Cerebellar nuclear complex (tissue), 1 donor: ENCODE measurements at regions not wholly inside any gene's neighbourhood (a gene's known extent, or its start where the extent isn't known, plus 50 kb on each side); places are given as distances from the start of the nearest gene placed in this dataset.
"Not testable (repeated sequence)": the region's sequence is repeated elsewhere in the genome, so short reads cannot be mapped to it uniquely, and the experiment has no call there.

Experiments used
- DNase-seq, 2 experiments: peaks; one replicate each; lab custom pipeline; 2025; lab: John Stamatoyannopoulos, UW

DNA sequence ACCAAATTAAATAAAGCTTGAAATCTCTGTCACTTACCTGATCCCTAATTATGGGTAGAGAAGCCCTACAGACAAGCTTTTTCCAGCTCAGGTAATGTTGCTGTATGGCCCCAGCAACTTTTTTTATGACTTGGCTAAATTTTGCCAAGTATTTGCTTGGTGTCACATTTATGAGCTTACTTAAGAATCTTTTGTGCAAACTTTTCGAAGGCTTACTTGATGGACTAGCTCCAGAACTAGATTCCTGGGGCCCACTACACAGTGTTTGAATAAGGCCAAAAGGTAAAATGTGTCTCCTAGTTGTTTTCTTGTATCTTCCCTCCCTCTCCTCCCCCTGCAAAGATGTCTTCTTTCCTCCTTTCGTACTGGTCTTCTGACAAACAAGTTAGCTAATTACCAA is 257.9 kb downstream of the OSR1 start:
- DNase-seq = no peak

DNA sequence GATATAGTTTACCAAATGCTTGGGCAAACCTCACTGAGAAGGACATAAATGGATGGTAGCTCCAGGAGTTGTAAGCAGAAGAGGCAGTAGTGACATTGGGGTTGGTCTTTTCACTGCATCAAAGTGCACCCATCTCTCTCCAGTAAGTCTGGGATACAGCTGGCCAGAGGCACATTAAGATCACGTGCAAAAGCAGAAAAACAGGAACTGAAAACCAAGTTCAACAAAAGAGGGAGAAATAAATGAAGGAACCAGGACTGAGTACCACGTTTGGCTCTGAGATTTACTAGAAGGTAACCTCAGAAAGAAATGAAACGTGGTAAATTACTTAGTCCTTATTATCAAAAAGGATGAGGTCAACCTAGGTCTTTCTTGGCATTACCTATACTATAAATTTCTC is 259.2 kb downstream of the OSR1 start:
- DNase-seq = no peak

DNA sequence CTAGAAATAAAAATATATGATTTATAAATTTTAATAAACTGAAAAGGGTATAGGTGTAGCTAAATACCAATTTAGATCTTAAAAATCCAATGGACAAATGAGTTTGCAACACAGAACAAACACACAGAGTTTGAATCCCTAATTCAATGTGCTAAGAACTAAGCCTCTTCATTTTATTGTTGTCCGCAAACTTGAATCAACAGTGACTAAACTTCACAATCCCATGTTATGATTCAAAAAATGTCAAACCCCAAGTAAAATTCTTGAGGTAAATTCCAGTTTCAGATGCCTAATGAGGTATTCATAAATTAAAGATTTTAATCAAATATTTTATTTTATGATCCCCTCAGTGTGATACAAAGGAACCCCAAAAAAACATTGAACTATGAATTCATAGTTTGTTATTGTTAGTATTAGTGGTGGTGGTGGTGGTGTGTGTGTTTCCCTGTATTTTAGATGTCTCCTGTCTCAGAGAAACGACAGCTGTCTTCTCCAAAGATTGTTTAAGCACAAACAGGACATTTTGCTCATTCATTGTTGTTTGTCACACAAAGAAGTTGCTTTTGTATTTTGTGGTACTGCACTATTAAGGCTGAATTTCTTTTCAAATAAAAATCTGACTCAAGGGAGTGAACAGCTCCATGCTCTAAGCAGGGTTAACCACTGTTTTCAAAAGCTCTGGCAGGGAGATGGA is 259.8 kb downstream of the OSR1 start:
- no peak for DNase-seq

DNA sequence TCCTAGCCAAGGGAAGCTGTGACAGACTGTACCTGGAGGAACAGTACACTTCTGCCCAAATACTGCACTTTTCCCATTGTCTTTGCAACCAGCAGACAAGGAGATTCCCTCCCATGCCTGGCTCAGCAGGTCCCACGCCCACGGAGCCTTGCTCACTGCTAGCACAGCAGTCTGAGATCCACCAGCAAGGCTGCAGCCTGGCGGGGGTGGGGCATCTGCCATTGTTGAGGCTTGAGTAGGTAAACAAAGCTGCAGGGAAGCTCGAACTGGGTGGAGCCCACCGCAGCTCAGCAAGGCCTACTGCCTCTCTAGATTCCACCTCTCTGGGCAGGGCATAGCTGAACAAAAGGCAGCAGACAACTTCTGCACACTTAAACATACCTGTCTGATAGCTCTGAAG is 268.9 kb downstream of the OSR1 start:
- not testable (repeated sequence) for DNase-seq

DNA sequence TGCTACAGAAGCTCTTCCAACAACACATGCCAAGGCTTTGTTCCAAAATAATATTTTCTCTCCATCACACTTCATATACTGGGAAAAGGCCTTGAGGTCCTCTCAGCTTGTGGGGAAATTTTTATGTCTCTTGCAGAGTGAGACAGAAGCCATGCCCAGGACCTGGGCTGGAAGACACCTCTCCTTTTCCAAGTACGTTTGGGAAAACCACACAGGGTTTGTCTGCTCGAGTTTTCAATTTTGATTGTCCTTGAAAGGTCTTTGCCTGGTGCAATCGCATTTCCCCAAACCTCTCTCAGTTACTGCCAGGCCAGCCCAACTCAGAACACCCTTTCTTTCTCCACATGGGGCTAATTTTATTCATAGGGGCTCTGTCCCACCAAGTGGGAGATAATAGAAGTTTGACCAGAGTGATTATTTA is 272.2 kb downstream of the OSR1 start:
- DNase-seq = no peak

DNA sequence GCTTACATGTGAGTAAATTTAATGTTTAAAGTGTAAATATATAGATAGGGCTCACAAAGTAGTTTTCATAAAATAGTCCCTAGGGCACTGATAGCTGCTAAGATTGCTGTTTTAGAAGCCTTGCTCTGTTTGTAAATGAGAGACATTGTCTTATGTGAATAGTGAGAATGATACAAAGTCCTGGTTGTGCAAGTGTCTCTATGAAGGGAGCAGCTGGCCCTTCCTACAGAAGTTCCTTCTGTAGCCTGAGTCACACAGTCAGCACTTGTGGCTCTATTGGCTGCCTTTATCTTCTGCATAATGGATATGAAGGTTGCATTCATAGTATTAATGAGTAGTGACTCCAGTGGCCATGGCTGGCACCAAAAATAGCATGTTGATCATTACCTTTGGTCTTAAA is 279.7 kb downstream of the OSR1 start:
- DNase-seq = no peak

DNA sequence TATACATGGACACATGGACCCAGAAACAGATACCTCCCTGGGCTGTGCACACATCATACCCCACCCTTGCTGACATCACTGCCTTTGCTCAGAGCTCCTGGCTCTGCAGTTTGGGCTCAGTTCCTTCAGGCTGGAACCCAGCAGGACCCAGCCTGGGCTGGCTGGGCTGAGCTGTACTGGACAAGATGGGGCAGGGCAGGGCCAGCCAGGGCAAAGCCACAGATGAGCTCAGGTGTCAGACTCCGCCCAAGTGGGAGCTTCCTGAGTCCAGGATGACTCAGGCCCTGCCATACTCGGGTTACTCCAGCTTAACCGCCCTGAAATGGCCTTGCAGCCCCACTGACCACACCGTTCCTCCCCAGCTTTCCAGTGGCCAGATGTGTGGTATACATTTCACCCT is 284.9 kb downstream of the OSR1 start:
- no peak for DNase-seq

DNA sequence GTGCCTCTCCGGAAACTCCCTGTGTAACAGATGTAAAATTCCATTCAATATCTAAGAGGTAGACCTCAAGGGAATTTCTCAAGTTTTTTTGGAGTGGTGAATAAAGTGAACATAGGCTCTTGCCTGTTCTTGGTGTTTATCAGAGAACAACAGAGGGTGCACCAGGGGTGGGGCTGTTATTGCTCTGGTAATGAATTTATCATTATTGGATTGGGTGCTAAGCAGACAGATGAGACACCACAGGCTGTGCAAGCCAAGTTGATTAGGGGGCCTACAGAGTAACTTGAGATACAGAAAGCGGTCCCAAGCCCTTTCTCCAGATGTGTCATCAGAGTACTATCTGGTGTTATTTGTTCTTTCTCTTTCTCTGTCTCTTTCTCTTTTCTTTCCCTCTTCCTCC is 286.3 kb downstream of the OSR1 start:
- DNase-seq = no peak

DNA sequence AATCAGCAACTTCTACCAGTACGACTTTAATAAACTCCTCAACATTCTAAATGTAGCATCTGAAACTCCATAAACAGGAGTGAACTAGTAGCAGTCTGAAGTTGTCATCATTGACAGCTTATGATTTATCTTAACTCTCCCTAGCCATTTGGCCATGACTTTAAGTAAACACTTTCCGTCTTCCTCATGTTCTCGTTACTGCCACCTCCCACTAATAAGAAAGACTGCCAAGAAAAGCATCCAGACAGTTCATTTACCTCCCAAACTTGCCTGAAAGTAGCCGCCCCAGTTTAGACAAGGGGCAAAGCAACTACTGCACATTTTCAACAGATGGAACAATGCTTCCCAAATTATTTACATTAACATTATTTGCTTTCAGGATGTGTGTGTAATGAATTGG is 287.5 kb downstream of the OSR1 start:
- no peak for DNase-seq

DNA sequence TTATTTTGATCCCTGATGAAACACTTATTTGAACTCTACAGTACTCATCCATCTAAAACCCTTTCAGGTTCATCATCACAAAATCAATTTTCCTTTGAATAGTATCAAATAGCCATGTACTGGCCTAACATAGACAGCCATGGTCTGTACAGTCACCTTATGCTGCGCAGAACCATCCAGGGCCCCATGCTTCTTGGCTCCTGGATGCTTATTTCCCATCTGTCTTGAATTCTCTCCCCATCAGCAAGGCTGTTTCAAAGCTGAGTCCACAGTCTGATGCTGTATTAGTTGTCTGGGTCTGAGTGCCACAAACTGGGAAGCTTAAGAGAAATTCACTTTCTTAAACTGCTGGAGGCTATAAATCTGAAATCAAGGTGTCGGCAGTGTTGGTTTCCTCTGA is 290.2 kb downstream of the OSR1 start:
- peak in 1 of 2 experiments; percentile 24 for DNase-seq

DNA sequence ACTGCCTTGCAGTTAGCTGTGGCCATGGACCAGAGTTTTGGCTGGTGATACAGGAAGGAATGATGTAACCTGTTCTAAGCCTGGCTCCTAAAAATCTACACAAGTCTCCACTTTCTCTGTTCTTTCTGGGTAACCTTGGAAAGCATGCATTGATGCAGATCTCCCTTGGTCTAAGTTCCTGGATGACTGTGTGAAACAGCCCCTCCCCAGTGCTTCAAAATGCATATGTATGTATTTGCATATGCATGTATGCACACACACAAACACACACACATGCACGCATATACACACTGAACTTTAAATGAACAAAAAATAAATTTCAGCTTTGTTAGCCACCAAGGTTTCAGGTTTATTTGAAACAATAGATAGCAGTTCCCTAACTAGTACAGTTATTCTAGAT is 296.1 kb downstream of the OSR1 start:
- DNase-seq = no peak

DNA sequence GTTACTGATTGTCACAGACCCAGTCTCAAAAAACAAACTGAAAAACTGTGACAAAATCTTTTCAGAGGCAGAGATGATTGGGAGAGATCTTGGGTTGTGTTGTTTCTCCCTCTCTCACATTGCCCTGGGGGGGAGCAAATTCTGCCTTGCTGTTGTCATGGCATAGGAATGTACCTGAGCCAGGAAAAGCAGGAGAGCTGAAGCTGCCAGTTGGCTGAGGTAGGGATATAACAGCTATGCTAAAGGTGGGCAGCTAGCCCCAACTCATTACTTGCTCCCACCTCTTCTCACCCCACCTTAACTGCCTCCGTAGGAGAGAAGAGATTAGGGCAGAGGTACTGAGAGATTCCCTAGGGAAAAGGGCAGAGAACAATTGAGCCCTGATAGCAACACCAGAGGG is 299.3 kb downstream of the OSR1 start:
- DNase-seq = no peak

DNA sequence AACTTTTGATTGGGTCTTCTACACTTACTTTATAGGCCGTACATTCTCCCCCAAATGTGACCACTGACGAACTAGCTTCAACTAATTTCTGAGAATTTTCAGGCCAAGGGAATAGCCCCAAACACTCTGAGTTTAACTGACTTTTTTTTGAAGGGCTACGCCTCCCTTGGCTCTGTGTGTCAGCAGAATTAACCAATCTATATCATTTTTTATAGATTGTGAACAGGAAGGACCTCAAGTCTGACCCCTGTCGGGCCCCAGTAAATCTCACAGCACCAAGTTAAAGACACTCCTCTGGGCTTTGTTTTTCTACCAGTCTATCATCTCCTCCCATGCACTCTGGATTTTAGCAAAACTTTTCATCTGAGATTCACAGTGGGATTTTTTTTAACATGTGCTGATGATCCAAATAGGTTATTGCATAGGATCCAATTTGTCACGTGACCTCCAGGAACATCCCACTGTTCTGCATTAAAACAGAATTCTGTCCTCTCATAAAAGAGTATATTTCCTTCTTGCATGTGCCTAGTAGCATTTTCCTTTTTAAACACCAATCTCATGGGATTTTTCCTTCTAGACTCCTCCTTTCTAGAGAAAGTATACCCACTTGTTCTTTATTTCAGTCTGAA is 307.1 kb downstream of the OSR1 start:
- DNase-seq = no peak

DNA sequence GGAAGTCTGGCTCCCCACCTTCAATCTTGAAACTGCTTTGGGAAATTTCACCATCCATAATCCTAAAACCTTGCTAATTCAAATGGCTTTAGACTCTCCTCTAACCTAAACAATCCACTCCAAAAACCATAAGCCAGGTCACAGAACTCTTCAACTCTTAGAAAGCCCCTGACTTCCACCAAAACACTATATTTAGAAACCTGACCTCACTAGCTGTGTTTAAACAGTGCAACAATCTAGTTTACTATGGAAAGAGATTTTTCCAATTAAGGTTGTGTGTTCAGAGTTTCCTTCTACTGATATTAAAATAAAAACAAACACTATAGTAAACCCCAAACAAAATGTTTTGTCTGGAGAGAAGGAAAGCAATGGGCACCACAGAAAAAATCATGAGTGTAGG is 308.1 kb downstream of the OSR1 start:
- DNase-seq = no peak

DNA sequence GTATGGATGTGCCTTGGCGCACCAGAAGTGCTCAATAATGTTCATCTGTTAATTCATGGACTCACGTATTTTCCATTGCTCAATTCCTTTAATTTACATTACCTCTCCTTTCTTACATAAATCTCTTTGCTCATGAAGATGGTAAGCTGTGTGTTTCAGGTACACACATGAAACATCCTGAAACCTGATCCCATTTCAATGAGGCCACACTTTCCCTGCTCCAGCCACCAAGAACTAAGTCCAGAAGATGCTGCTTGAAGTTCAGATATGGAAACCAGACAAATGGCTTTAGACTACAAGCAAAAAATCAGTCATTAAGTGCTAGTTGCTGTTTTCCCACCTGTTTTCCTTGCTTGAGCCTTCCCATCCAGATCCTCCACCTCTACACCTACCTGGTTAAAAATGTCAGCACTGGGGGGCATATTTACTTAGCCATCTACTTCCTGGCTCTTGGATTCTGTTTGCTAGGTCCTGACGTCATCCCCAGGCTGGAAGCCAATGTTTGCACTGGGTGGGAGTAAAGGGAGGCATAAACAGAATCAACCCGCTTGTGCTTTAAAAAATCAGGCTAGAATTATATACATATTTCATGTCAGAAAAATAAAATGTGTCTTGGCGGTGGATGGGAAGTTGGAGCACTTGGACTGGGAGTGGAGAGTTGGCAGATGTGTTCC is 309.7 kb downstream of the OSR1 start:
- DNase-seq = no peak

DNA sequence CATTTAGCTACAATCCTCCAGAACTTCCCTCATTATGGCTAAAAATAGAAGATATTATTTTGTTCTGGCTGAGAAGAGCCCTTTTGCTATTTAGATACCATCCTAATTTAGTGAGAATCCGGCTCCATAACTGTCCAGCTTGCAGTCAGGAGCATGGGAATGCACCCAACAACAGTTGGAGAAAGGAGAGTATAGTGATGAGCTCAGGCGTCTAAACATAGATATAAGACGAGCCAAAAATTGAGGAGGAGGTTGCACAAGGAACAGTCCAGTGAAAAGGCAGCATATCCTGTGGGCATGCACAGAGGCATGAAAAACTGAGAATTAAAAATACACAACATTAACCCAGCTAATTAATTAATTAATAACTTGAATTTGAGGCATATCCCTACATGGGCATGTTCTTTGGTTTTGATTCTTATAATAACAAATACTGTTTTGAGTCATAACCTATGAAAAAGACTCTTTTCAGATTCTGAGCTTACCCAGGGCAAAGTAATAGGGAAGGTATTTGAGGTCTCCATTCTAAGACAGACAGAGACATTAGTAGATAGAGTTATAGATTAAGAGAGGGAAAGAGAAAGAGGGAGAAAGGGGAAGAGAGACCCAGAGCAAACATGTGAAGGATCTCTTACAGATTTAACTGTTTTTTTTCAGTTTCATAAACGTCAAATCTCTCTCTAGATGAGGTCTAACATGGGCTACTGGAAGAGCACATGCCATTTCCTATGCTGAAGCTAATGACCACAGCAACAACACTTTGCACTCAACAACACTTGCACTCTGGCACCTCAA is 311.2 kb downstream of the OSR1 start:
- no peak for DNase-seq

DNA sequence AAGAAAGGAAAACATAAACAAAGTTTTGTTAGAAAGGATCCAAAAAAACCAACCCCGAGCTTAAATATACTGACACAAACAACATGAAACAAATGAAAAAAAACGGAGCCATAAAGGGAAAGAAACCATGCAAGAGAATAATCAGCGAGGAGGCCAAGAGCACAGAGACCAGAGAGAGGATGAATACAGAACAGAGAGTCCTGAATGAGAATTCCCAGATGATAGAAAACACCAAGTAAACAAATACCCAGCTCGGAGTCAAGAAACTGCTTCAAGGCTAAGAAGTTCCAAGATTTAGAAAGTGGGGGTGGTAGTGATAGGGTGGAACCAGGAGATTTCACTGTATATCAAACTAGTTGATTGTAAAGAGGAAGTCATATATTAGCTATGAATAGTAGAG is 313.3 kb downstream of the OSR1 start:
- DNase-seq = no peak

DNA sequence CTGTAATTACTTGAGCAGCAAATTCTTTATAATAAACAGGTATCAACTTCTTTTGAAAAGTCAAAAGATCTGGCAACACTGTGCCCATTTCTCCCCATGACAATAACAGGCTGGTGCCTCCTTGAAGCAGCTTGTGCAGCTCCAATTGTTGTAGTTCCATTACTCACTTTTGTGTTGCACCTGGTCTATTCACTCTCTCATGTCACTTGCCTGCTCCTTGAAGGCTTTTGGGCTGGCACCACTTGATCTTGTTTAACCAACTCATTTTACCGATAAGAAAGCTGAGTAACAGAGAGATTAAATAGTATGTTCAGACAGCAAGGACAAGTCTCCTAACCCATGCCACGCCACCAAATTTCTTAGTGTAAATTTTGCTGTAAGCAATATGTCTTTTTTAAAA is 314.5 kb downstream of the OSR1 start:
- DNase-seq = no peak

DNA sequence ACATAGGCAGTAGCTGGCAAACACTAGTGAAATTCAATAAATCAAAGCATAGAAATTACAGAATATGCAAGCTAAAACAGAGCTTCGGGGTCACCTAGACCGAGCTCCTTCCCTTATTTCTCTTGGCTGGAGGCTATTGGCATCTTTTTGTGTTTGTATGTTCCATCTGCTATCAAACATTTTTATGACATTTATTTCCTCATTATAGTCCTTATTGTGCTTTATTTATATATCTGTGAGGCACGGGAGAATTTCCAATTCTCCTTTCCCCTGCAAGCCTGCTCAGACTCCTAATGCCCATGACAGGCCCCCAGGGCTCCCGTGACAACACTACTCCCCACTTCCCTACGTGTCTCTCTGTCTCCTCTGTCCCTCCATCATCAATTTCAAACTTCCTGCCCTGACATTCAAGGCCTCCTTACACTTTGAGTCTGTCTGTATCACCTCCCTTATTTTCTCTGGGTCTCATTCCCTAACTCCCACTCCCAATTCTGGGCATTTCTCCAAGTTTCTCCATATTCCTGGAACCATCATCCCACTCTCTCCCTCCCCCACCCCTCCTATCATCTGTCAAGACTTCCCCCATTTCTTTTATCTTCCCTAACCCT is 316.9 kb downstream of the OSR1 start:
- no peak for DNase-seq

DNA sequence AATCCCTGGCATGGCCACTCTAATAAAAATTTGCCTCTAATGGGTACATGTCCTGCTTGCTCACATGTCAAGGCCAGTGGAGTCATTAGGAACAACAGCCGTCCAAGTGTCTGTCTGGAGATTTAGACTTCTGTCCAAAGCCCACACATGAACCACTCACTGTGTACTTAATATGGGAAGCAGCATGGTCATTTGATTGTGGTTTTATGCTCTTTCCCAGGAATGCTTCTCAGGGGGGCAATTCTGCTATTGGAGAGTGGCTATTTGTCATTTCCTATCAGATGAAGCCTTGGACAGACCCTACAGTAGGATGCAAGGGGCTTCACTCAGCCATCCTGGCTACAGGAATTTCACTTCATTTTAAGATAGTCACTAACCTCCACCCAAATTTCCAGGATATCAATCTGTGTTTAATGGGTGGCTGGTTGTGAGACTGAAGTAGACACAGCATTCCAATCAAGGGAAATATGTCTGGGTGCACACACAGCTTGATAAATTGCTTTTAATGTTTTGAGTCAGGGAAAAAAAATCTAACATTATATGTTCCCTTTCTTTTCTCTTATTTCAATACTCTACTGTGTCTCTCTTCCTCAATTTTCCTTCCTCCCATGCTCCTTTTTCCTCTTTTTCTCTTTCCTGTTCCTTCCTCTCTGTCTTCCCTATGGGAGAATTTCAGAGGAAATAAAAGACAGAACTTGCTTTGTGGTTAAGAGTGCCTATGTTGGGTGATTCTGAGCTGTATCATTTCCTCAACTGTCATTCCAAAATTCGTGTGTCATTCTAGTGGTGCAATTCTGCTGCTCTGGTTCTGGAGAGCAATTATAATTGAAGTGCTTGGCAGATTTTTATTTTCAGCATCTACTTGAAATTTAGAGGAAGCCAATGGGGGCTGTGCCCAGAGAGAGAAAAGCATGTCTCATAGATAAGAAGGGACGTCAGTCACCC is 320.1 kb downstream of the OSR1 start:
- no peak for DNase-seq

DNA sequence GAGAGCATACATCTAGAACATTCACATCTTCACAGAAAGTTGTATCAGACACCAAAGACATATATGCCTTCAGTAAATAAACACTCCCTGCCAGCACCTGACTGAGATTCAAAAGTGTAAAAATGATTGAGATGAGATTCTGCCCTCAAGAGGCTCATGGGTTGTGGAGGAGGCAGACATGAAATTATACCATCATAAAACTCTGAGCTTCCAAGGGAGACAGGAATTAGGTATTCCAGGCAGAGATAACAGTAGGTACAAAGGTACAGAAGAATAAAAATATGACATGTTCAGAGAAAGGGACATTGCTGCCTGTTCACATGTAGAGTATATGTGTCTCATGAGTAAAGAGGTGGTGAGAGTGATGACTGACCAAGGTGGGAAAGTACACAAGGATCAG is 322.3 kb downstream of the OSR1 start:
- no peak for DNase-seq
